Psoas muscle (tissue), 7 donors: ENCODE measurements at regions not wholly inside any gene's neighbourhood (a gene's known extent, or its start where the extent isn't known, plus 50 kb on each side); places are given as distances from the start of the nearest gene placed in this dataset.
"Not testable (repeated sequence)": the region's sequence is repeated elsewhere in the genome, so short reads cannot be mapped to it uniquely, and the experiment has no call there.

Source experiments
- ATAC-seq, 4 donors: fragments of 200-7000 bp; cut with Tn5 transposase; one replicate each; pipeline ENCODE4 v1.9.1; 2020; ENCODE audit warnings: moderate library complexity in 3 of 4, mild to moderate bottlenecking in 2 of 4
- DNase-seq, 2 donors: peaks; one replicate each; pipeline ENCODE4 v3.0.0-alpha.2; 2020
- H3K27ac ChIP-seq: fragments of 200-600 bp; one replicate; pipeline ENCODE4 v1.8.0; 2022
- H3K27me3 ChIP-seq, 3 donors: fragments of 200-600 bp in 1 of 3; one replicate each; pipeline versions ENCODE4 v1.6.1 to v1.8.0; 2013 to 2022; ENCODE audit warnings: low read length in 2 of 3, mild to moderate bottlenecking in 2 of 3, moderate library complexity in 1 of 3; ENCODE audit not compliant: insufficient read depth in 3 of 3
- H3K36me3 ChIP-seq, 2 donors: fragments of 200-600 bp in 1 of 2; one replicate each; pipeline versions ENCODE4 v1.6.1 to v1.8.0; 2013 to 2022; ENCODE audit warnings: low read depth in 1 of 2, mild to moderate bottlenecking in 1 of 2, moderate library complexity in 1 of 2; ENCODE audit not compliant: insufficient read depth in 1 of 2
- H3K4me1 ChIP-seq: fragments of 200-600 bp; one replicate; pipeline ENCODE4 v1.8.0; 2022
- H3K4me3 ChIP-seq: fragments of 200-600 bp; one replicate; pipeline ENCODE4 v1.8.0; 2022; ENCODE audit warnings: mild to moderate bottlenecking
- H3K9me3 ChIP-seq: fragments of 200-600 bp; one replicate; pipeline ENCODE4 v1.8.0; 2022
- CTCF ChIP-seq: fragments of 200-600 bp; IDR thresholded peaks from one replicate; pipeline ENCODE4 v1.8.0; 2022; ENCODE audit warnings: antibody characterized with exemption
- WGBS, 3 donors: extraction: QIAGEN DNeasy Blood & Tissue Kit; methylation state at CpG; one replicate each; pipeline versions ENCODE4 v1.1.6 to v1.1.7; 2013; 5-methylcytosine and 5-hydroxymethylcytosine counted together
- intact Hi-C, 2 donors: fragments of 100-400 bp; cut with DNase I; formaldehyde crosslinking; loops; one replicate each; pipeline versions ENCODE4 v1.11.0 to v1.14.2; 2022
- donor health status: healthy with polysubstance abuse.
- donor health status: DM: no; HTN: no; CAD: no; lungs with moderate emphysema.
- donor health status: Bipolar disorder and iron deficiency.
- donor health status: healthy.
- donor health status: DM: yes; HTN: yes; CAD: no.
- donor health status: DM: no; HTN: no; CAD: no.
- donor health status: DM: yes; HTN: yes; CAD: no.

GRCh38 chr12:47311010-47311409 is 231.3 kb upstream of the AMIGO2 start:
- Histone ChIP-seq H3K27ac (no peak overlapping the region), H3K4me3 (no peak overlapping the region), H3K4me1 (no peaks in the 10 kb centered on the region), H3K9me3 (no peaks in the 10 kb centered on the region), H3K36me3 (no peaks in the 10 kb centered on the region), H3K27me3 (no peaks in the 10 kb centered on the region)
- DNase-seq (no peak), ATAC-seq (no peak)
- intact Hi-C loops = no loop called here
- no peak for TF ChIP-seq CTCF

- Histone ChIP-seq H3K4me1 (no peaks in the 10 kb centered on the region), H3K27me3 (peaks cover 0 to 3% (median 0%) of the 10 kb centered on the region in 3 donors), H3K4me3 (no peak overlapping the region), H3K27ac (no peak overlapping the region), H3K9me3 (no peaks in the 10 kb centered on the region), H3K36me3 (no peaks in the 10 kb centered on the region)
- no peak for TF ChIP-seq CTCF
- intact Hi-C loops = no loop called here
- ATAC-seq = no peak
- no peak for DNase-seq
- WGBS, 3 donors = 78 to 94% (median 89%) methylated on average over 1 of the region's 1 CpG
Measured at GRCh38 chr12:47308672-47309071, 228.9 kb upstream of the AMIGO2 start.

- H3K9me3 ChIP-seq = no peaks in the 10 kb centered on the region
- WGBS, 3 donors = 55 to 60% (median 59%) methylated on average over 7 of the region's 7 CpGs
- H3K4me1 ChIP-seq = no peaks in the 10 kb centered on the region
- H3K27me3 ChIP-seq = peaks cover 0 to 3% (median 0%) of the 10 kb centered on the region in 3 donors
- TF ChIP-seq CTCF = peak; percentile 19
- intact Hi-C loops = no loop called here
- no peak for DNase-seq
- H3K27ac ChIP-seq = no peak overlapping the region
- H3K36me3 ChIP-seq = no peaks in the 10 kb centered on the region
- no peak for ATAC-seq
- H3K4me3 ChIP-seq = no peak overlapping the region
Measured at GRCh38 chr12:47307680-47308399, 228.1 kb upstream of the AMIGO2 start.

- H3K4me1 ChIP-seq, DNase-seq, H3K36me3 ChIP-seq, ATAC-seq, H3K4me3 ChIP-seq, H3K27ac ChIP-seq, H3K27me3 ChIP-seq, intact Hi-C loops, H3K9me3 ChIP-seq: not testable (repeated sequence)
- 73 to 78% (median 75%) methylated on average over 25 of the region's 25 CpGs for WGBS, 3 donors
Measured at GRCh38 chr12:47306773-47307679, 227.3 kb upstream of the AMIGO2 start.

GRCh38 chr12:47306130-47306529 is 226.4 kb upstream of the AMIGO2 start:
- WGBS, 3 donors = 91 to 96% (median 95%) methylated on average over 21 to 22 of the region's 22 CpGs
- ATAC-seq (no peak), DNase-seq (no peak)

More at GRCh38 chr12:47306130-47306529, 226.4 kb upstream of the AMIGO2 start:
- no peak for TF ChIP-seq CTCF
- intact Hi-C loops = no loop called here
- no peaks in the 10 kb centered on the region for H3K9me3 ChIP-seq
- no peak overlapping the region for H3K27ac ChIP-seq
- H3K4me3 ChIP-seq = no peak overlapping the region
- H3K4me1 ChIP-seq = no peaks in the 10 kb centered on the region
- peaks cover 0 to 3% (median 0%) of the 10 kb centered on the region in 3 donors for H3K27me3 ChIP-seq
- H3K36me3 ChIP-seq = no peaks in the 10 kb centered on the region
